ENCODE measurements at regions not wholly inside any gene's neighbourhood (a gene's known extent, or its start where the extent isn't known, plus 50 kb on each side); places are given as distances from the start of the nearest gene placed in this dataset.

- ATAC-seq (no peak), FAIRE-seq (peak; percentile 13), DNase-seq (ENCODE audit: low read depth in 1 of 2, low spot score in 1 of 2) (no peak)
- H3K4me3 ChIP-seq, result no peak overlapping the region
- CTCF ChIA-PET, result interaction anchor here (1.2 kb wide), 1 partner anchor 62 kb away, joined by 4 read pairs; no protein-coding TSS in a partner anchor
- POLR2A ChIA-PET, result no interaction called here
- H3K27ac ChIP-seq, result peak overlapping the region; percentile 3 to 73; a peak in 3 of 6 replicates
- TF ChIP-seq FOSB (CRISPR knock-in tag; IDR thresholded peaks at IDR 0.05), result no peak
- no peak for TF ChIP-seq E2F6 (IDR thresholded peaks at IDR 0.05; ENCODE audit: borderline replicate concordance, low read depth)
- no peak for TF ChIP-seq NPAS2 (CRISPR knock-in tag; IDR thresholded peaks at IDR 0.05; ENCODE audit: borderline replicate concordance)
- TF ChIP-seq HEYL (CRISPR knock-in tag; IDR thresholded peaks at IDR 0.05), result no peak
- no peak for TF ChIP-seq BHLHE40 (IDR thresholded peaks at IDR 0.05; ENCODE audit: low read depth, low read length)
- TF ChIP-seq ATOH8 (CRISPR knock-in tag; IDR thresholded peaks at IDR 0.05; ENCODE audit: low read depth), result no peak
- TF ChIP-seq MAX (IDR thresholded peaks at IDR 0.05), result no peak
- TF ChIP-seq HOXB13 (CRISPR knock-in tag; IDR thresholded peaks at IDR 0.05; ENCODE audit: low read depth), result no peak
- TF ChIP-seq CBX8 (IDR thresholded peaks at IDR 0.05), result no peak
- no peak for TF ChIP-seq KDM1A (IDR thresholded peaks at IDR 0.05; ENCODE audit: low read depth)
- no peak for TF ChIP-seq EHF (CRISPR knock-in tag; IDR thresholded peaks at IDR 0.05)
- no peak for TF ChIP-seq MYC (IDR thresholded peaks at IDR 0.05; ENCODE audit: borderline replicate concordance, low read length)
- TF ChIP-seq EP300 (IDR thresholded peaks at IDR 0.05), result no peak
- TF ChIP-seq ZFP36 (IDR thresholded peaks at IDR 0.05; ENCODE audit: borderline replicate concordance, partially characterized antibody), result no peak
- no peak for TF ChIP-seq PHF8 (IDR thresholded peaks at IDR 0.05; ENCODE audit: borderline replicate concordance, low read depth)
- TF ChIP-seq JUNB (IDR thresholded peaks at IDR 0.05), result no peak
- no peak for TF ChIP-seq HOXA7 (CRISPR knock-in tag; IDR thresholded peaks at IDR 0.05)
- TF ChIP-seq KDM5A (IDR thresholded peaks at IDR 0.05), result no peak
- H3K4me2 ChIP-seq, result no peak overlapping the region
- H3K9me3 ChIP-seq, result no peaks in the 10 kb centered on the region
- H3K4me1 ChIP-seq, result peaks cover 52% of the 10 kb centered on the region
Observed at GRCh38 chr12:75754698-75755097, 243.3 kb upstream of the KRR1 start.

GRCh38 chr12:75754141-75754540 lies 242.7 kb upstream of the KRR1 start:
- H3K27ac ChIP-seq, result peak overlapping the region; percentile 3 to 73; a peak in 2 of 6 replicates
- ATAC-seq, result no peak
- H3K9me3 ChIP-seq, result no peaks in the 10 kb centered on the region
- TF ChIP-seq SREBF2 (IDR thresholded peaks at IDR 0.05) (no peak), MAFK (IDR thresholded peaks at IDR 0.05; ENCODE audit: partially characterized antibody) (no peak), EP300 (IDR thresholded peaks at IDR 0.05) (no peak), NFE2L2 (conservative IDR thresholded peaks at IDR 0.05; ENCODE audit: low read length) (no peak), RCOR1 (IDR thresholded peaks at IDR 0.05; ENCODE audit: low read depth, low read length) (no peak), CBX8 (IDR thresholded peaks at IDR 0.05) (no peak)
- FAIRE-seq, result peak; percentile 36
- no peak for DNase-seq (ENCODE audit: low read depth in 1 of 2, low spot score in 1 of 2)
- ChIA-PET POLR2A (no interaction called here), CTCF (interaction anchor here (1.2 kb wide), 1 partner anchor 62 kb away, joined by 4 read pairs; no protein-coding TSS in a partner anchor)
- no peak overlapping the region for H3K4me2 ChIP-seq
- H3K4me3 ChIP-seq, result no peak overlapping the region
- peaks cover 50% of the 10 kb centered on the region for H3K4me1 ChIP-seq
- WGBS (ENCODE audit: missing lambda C conversion rate), result 87% methylated on average over 1 of the region's 1 CpG

GRCh38 chr12:75751769-75752471 lies 240.5 kb upstream of the KRR1 start:
- Histone ChIP-seq H3K4me2 (peak overlapping the region; percentile 81), H3K4me1 (peaks cover 54% of the 10 kb centered on the region), H3K9me3 (no peaks in the 10 kb centered on the region), H3K4me3 (no peak overlapping the region), H3K27ac (peak overlapping the region; percentile 82 to 86)
- peak; percentile 57; the same call in 1 of the 2 replicates for TF ChIP-seq GATA3 (IDR thresholded peaks at IDR 0.05; ENCODE audit: borderline replicate concordance)
- no peak for TF ChIP-seq POLR2A (IDR thresholded peaks at IDR 0.05; ENCODE audit: low read length)
- TF ChIP-seq FOSL2 (IDR thresholded peaks at IDR 0.05), result no peak
- peak; percentile 13; the same call in 1 of the 2 replicates for TF ChIP-seq FOSL2 (CRISPR knock-in tag; IDR thresholded peaks at IDR 0.05)
- FAIRE-seq, result peak; percentile 56
- peak; percentile 23 to 58 for DNase-seq (ENCODE audit: low read depth in 1 of 2, low spot score in 1 of 2)
- CTCF ChIA-PET, result interaction anchor here (0.8 to 2.6 kb wide), 3 partner anchors 9 to 191 kb away, joined by 3 to 13 read pairs (median 4); no protein-coding TSS in a partner anchor
- POLR2A ChIA-PET, result interaction anchor here (1.1 kb wide), 1 partner anchor 279 kb away, joined by 3 read pairs; the partner anchor contains the start of gene PHLDA1
- WGBS (ENCODE audit: missing lambda C conversion rate), result 27% methylated on average over 4 of the region's 4 CpGs
- peak; percentile 56 to 78; a peak in 4 of 6 replicates for ATAC-seq
